NT2/D1 (cell line): ENCODE measurements at regions not wholly inside any gene's neighbourhood (a gene's known extent, or its start where the extent isn't known, plus 50 kb on each side); places are given as distances from the start of the nearest gene placed in this dataset.

ENCODE experiments used
- DNase-seq: peaks from one replicate; pipeline ENCODE4 v3.0.0-alpha.2; 2011; ENCODE audit warnings: low read depth, low spot score
- H3K27me3 ChIP-seq: 2 replicates; pipeline ENCODE4 v1.6.0; 2011; ENCODE audit warnings: mild to moderate bottlenecking; ENCODE audit not compliant: insufficient read length, insufficient read depth
- H3K36me3 ChIP-seq: 2 replicates; pipeline ENCODE4 v1.6.1; 2011; ENCODE audit warnings: mild to moderate bottlenecking, low read length, mixed read lengths; ENCODE audit not compliant: insufficient read depth, insufficient read length
- H3K4me1 ChIP-seq: 2 replicates; pipeline ENCODE4 v1.5.1; 2011; ENCODE audit not compliant: insufficient read depth, insufficient read length
- H3K4me3 ChIP-seq: 2 replicates; pipeline ENCODE4 v1.5.1; 2011; ENCODE audit warnings: low read depth; ENCODE audit not compliant: insufficient read length
- H3K9ac ChIP-seq: 2 replicates; pipeline ENCODE4 v1.6.0; 2011; ENCODE audit warnings: low read depth; ENCODE audit not compliant: insufficient read length
- H3K9me3 ChIP-seq: 2 replicates; pipeline ENCODE4 v1.5.1; 2011; ENCODE audit warnings: mild to moderate bottlenecking, low read length; ENCODE audit not compliant: insufficient read depth
- SUZ12 ChIP-seq: IDR thresholded peaks from 2 replicates; pipeline ENCODE4 v1.6.1; 2011; ENCODE audit not compliant: insufficient read length, insufficient read depth; ENCODE audit errors: extremely low read depth
- YY1 ChIP-seq: IDR thresholded peaks from 2 replicates; pipeline ENCODE4 v1.6.1; 2011; ENCODE audit not compliant: insufficient read length, insufficient read depth
- ZNF274 ChIP-seq: IDR thresholded peaks from 2 replicates; pipeline ENCODE4 v1.6.1; 2011; ENCODE audit warnings: mild to moderate bottlenecking, low read depth, low read length

DNA sequence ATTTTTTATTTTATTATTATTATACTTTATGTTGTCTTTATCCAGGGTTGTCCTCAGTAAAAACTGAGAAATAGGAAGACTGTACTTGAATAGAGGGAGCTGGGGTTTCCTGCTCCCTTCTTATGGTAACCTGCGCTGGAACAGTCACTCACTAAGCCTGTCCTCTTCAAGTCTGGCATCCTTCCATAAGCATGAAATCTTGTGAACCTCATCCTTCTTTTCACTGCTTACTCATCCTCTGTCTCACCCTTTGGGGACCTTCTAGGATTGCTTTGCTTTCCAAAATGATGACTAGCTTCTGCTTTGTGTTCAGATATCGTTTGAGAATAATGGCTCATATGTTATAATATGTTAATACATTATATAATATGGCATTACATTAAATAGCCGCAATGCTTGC, 90.6 kb downstream of the C6orf118 start:
- DNase-seq = no peak
- no peak overlapping the region for H3K9ac ChIP-seq
- TF ChIP-seq ZNF274 = no peak
- no peak for TF ChIP-seq SUZ12
- TF ChIP-seq YY1 = no peak
- H3K9me3 ChIP-seq = no peaks in the 10 kb centered on the region
- no peaks in the 10 kb centered on the region for H3K27me3 ChIP-seq
- H3K4me1 ChIP-seq = no peaks in the 10 kb centered on the region
- no peak overlapping the region for H3K4me3 ChIP-seq
- H3K36me3 ChIP-seq = no peaks in the 10 kb centered on the region

DNA sequence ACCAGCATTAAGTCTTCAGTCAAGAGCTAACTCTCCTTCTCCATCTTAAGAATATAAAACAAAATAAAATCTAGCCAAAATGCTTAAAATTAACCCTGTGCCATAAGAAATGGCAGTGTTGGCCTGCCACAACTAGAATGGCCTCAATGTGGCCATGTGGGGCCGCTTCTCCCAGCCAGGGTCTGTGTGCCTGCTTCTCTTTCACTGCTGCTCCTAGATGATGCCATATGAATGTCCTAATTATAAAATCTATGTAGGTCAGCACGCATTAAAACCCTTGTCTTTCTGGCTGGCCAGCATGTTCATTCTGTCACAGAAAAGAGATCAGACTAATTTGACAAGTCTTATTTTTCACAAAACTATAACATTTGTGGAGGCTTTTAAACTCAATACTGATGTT, 102.6 kb downstream of the C6orf118 start:
- Histone ChIP-seq H3K9ac (no peak overlapping the region), H3K9me3 (no peaks in the 10 kb centered on the region), H3K27me3 (no peaks in the 10 kb centered on the region), H3K36me3 (no peaks in the 10 kb centered on the region), H3K4me3 (no peak overlapping the region), H3K4me1 (no peaks in the 10 kb centered on the region)
- TF ChIP-seq YY1 (no peak), SUZ12 (no peak), ZNF274 (no peak)
- no peak for DNase-seq

DNA sequence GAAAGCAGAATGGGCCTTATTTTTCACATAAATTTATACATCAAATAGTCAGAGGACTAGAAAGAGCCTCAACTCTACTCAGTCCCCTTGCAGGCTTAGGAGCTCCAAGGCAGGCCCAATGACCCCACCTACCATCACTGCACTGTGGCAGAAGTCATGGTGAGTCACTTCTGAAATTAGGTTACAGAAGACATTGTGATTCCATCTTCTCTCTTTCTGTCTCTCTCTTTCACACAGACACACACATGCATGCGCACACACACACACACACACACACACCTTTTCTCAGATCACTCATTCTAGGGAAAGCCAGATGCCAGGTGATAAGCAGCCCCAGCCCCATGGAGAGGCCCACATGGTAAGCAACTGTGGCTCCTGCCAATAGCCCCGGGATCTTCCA, 103.8 kb downstream of the C6orf118 start:
- H3K9me3 ChIP-seq = no peaks in the 10 kb centered on the region
- no peak for TF ChIP-seq ZNF274
- TF ChIP-seq YY1 = no peak
- no peak for TF ChIP-seq SUZ12

DNA sequence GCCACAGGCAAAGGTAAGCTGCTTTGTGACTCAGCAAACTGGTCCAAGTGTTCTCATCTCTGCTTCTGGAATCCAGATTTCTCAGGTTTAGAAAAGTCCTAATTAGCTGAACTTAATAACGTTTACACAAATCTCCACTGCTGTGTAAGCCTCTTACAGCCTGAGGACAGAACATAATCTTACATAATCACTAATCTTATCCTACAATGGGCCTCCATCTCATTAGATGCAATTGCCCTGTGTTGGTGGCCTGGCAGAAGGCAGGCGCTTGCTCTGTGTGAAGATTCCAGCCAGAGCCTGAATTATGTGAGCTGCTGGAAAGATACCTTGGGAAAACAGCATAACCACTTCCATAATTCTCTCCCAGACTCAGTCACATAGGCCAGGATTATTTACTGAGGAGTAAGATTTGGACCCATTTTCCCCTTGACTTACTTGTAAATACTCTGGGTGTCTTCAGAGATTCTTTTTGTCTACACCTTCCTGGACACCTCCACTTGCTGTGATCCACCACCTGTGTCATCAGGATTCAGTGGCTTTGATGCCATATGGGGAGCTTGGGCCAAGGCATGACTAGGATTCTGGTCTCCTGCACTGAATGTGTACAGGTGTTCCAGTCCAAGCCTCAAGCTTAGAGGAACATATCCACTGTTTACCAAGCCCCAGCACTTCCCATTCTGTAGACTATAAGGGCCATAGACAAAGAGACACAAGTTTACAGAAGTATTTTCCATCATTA, 104.4 kb downstream of the C6orf118 start:
- TF ChIP-seq ZNF274 (no peak), SUZ12 (no peak), YY1 (no peak)
- no peaks in the 10 kb centered on the region for H3K9me3 ChIP-seq
- H3K27me3 ChIP-seq = no peaks in the 10 kb centered on the region
- no peak overlapping the region for H3K4me3 ChIP-seq
- no peak for DNase-seq
- no peak overlapping the region for H3K9ac ChIP-seq
- no peaks in the 10 kb centered on the region for H3K4me1 ChIP-seq
- no peaks in the 10 kb centered on the region for H3K36me3 ChIP-seq

More for the DNA sequence above, 103.8 kb downstream of the C6orf118 start:
- Histone ChIP-seq H3K36me3 (no peaks in the 10 kb centered on the region), H3K4me1 (no peaks in the 10 kb centered on the region), H3K4me3 (no peak overlapping the region), H3K27me3 (no peaks in the 10 kb centered on the region), H3K9ac (no peak overlapping the region)
- DNase-seq = no peak

DNA sequence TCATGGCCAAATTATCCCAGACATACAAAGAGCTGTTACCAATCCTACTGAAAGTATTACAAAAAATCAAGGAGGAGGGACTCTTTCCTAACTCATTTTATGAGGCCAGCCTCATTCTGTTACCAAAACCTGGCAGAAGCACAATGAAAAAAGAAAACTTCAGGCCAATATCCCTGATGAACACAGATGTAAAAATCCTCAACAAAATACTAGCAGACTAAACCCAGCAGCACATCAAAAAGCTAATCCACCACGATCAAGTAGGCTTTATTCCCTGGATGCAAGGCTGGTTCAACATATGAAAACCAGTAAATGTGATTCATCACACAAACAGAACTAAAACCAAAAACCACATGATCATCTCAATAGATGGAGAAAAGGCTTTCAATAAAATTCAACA, 109.2 kb downstream of the C6orf118 start:
- no peak overlapping the region for H3K4me3 ChIP-seq
- H3K9me3 ChIP-seq = no peaks in the 10 kb centered on the region; the same call in 1 of the 2 replicates
- no peaks in the 10 kb centered on the region for H3K36me3 ChIP-seq
- no peaks in the 10 kb centered on the region for H3K4me1 ChIP-seq
- TF ChIP-seq YY1 (no peak), ZNF274 (no peak), SUZ12 (no peak)
- DNase-seq = no peak
- H3K27me3 ChIP-seq = no peaks in the 10 kb centered on the region
- H3K9ac ChIP-seq = no peak overlapping the region

DNA sequence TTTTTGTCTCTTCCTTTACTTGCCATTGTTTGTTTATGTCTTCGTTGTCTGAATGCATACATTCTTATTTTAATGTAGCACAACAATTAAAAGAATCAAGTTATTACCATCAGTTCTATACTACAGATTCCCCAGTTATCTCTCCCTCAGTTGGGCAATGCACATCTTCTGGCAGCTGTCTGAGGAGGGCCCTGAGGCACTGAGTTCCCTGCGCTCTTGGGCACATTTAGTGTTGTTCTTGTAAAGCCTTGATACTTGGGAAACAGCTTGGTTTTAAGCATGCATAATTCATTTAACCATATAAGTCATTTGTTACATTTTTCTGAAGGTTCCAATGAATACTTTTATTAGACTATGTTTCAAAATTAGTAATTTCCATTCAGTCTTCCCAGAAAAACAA, 117.9 kb downstream of the C6orf118 start:
- no peaks in the 10 kb centered on the region for H3K36me3 ChIP-seq
- no peaks in the 10 kb centered on the region for H3K4me1 ChIP-seq
- no peak overlapping the region for H3K4me3 ChIP-seq
- TF ChIP-seq SUZ12 = no peak
- TF ChIP-seq YY1 = no peak
- TF ChIP-seq ZNF274 = no peak
- no peak overlapping the region for H3K9ac ChIP-seq
- H3K27me3 ChIP-seq = no peaks in the 10 kb centered on the region
- DNase-seq = no peak
- H3K9me3 ChIP-seq = no peaks in the 10 kb centered on the region; the same call in 1 of the 2 replicates

DNA sequence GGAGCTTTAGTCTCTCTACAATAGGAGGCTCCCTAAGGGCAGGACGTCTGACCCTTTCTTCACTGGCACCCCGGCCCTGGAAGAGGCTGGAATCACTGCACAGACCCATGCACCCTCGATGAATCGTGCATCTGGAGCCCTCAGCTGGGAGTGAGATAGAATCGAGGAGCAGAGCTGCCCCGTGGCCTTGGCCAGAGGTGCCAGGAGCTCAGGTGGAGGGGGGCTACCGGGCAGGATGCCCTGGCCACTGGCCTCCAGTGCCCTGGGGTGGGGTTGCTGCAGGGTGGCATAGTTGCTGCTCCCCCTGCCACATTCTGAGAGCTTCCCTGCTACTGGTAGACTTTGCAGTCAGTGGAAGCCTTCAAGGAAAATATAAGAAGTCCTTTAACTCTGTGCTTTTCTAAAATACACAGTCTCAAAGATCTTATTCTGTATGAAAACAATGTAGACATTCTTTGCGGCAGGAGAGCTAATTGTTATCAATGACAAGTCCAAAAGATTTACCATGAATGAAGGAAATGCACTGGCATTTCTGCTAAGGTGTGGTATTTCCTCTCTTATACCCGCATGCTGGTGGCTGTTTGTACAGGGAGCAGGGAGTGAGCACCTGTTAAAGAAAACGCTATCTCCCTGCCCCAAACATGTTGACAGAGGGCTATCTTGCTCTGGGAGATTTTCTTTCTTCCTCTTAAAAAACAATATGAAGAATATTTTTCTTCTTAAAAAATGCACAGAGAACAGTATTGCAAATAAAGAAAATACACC, 122.8 kb downstream of the C6orf118 start:
- H3K4me3 ChIP-seq = no peak overlapping the region
- no peaks in the 10 kb centered on the region; the same call in 1 of the 2 replicates for H3K9me3 ChIP-seq
- no peak for TF ChIP-seq YY1
- TF ChIP-seq ZNF274 = no peak
- no peak for TF ChIP-seq SUZ12
- H3K4me1 ChIP-seq = no peaks in the 10 kb centered on the region
- DNase-seq = no peak
- H3K9ac ChIP-seq = no peak overlapping the region
- no peaks in the 10 kb centered on the region for H3K27me3 ChIP-seq
- no peaks in the 10 kb centered on the region for H3K36me3 ChIP-seq
